AG08396 (cell line): ENCODE measurements at regions not wholly inside any gene's neighbourhood (a gene's known extent, or its start where the extent isn't known, plus 50 kb on each side); places are given as distances from the start of the nearest gene placed in this dataset.

ENCODE experiments used
- DNase-seq: peaks from one replicate; pipeline ENCODE4 v3.0.0; 2012; ENCODE audit warnings: low spot score, mixed read lengths

DNA sequence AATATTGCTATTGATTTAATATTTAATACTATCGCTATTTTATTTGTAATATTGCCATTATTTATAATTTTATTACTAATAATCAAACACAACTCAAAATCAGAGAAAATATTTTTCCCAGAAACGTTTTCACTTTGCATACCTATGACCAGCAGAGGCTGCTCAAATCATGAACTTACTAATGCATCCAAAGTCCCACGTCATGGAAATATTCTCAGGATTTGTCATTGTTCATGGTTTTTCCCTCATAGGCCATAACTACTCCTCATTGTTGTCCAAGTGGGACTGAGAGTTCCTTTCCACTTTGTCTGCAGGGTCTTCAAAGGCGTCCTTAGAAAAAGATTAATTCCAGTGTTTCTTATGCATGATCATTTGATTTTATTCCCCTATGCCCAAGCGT, 344.8 kb downstream of the THBS2 start:
- DNase-seq: peak; percentile 83

DNA sequence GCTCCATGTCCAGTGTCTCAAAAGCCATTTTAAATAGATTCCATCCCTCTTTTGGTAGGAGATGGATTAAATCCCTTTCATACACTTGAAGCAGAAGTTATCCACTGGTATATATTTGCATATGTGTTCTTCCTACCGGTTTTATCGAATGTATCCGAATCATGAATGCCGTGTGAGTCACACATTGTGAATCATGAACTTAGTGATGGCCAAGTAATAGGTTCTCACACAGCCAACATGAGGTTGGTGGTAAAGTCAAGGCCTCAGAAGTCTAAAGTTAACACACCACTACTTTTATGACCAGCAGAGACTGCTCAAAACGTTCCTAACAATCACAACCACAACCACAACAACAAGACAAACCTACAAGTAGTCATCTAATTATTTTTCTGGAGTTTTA, 345.5 kb downstream of the THBS2 start:
- peak; percentile 50 for DNase-seq

DNA sequence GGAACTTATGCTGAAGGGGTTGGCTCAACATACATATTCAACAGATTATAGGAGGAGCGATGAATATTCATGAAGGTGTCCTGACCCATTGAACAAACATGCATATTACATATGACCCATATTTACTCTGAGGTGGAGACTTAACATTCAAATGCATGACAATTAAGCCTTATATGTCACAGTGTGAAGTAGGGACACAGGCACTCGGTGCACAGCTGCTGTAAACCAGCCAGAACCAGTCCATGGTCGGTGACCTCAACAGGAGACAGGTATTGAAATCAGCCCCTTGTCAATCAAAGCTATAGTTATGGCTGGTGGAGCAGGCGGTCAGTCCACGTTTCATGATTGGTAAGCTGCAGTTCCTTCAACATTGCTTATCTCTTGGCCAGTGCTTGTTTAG, 347.3 kb downstream of the THBS2 start:
- DNase-seq: no peak

DNA sequence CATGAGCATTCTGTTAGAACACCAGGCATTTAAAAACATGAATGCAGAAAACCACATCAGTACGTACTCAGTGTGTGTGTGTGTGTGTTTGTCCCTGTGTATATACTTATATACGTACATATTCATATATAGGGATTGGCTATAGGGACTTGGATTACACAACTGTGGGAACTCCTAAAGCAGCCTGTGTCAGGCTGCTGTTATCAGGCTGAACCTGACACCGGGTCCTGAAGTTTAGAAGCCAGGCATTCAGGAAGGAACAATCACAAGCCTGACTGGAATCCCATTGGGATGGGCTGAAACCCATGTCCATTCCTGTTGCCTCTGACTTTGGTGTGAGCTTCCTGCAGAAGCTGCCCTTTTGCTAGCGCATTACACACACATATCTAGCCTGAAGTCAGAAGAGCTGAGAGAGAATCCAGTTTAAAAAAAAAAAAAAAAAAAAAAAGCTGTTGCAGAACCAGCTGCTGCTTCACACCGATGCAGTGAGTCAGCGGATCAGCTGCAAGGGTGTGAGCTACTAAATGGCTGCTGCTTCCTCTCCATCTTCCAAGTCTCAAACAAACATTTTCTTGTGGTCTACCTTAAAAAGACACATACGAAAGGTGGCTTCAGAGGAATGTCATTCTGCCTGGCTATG, 348.1 kb downstream of the THBS2 start:
- DNase-seq: no peak

DNA sequence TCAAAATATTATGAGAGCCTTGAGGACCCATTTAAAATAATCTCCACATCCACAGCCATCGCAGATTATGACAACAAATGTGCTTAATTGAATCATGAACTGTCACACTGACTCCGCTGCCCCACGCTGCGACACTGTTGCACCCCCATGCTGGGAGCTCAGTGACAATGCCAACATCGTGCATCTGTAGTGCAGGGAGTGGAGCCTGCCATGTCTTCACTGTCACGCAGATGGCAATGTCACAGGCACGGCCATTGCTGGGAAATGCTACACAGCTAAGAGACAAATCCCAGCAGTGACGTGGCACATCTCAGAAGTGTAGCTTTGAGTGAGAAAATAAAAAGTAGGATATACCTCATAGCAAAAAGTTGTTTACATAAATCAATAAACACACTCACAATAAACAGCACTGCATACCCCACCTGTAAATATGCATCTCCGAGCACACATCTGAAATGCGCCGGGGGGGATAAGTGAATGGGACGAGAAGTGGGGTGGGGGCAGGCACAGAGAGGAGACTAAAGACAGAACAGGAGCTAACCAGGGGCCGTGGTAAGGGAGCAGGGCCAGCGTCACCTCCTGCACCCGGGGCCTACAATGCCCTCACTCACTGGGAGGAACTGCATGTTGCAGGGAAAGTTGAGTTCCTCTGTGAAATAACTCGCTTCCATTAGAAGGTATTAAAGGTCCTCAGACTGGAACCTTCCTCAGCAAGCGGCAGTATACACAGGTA, 349.9 kb downstream of the THBS2 start:
- no peak for DNase-seq

DNA sequence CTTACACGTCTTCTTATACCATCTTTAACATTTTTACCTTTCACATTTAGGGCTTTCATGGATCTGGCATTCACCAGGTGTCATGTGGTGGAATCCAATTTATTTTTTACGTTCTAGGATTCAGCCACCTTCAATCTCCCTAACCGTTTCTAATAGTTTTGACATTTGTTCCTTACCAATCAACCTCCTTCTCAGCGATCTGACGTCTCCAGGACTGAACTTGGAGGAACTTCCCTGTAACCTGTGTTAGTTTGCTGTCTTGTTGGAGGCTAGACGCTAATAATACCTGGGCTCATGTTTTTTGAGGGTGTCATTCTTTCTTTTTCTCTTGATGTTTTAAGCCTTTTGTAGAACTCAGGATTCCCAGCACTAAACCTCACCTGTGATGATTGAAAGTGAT, 351.6 kb downstream of the THBS2 start:
- no peak for DNase-seq

DNA sequence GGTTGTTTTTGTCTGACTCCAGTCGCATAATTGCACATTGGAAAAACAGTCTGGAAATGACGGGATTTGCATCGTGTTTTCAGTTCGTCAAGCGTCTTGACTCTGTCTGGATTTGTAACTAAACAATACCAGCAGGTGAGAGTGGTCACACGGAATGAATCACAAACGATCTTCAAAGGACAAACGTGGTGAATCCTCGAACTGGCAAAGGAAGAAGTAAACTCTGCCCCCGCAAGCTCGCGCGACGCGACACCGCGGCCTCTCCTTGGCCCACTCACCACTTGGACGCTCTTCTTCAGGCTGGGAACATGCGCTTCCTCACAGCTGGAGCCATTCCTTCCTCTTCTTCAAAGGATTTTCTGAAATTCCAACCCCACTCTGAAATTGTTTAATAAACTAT, 352.6 kb downstream of the THBS2 start:
- no peak for DNase-seq

DNA sequence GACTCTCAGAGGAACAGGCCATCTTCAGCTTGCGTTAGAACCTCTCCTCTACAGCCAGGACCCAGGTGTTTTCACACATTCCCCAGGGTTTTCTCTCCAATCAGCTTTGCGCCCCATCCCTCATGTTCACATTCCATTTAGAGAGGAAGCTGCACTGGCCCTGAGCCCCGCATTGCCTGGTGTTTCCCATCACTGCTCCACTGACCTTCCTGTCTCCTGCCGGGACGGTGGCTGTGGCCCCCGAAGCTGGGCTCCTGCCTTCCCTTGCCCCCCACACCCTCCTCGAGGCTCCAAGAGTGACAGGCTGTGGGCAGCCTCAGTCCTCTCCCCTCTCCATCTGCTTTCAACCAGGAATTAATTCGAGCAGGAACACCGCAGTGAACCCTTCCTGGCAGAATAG, 357.3 kb downstream of the THBS2 start:
- no peak for DNase-seq

DNA sequence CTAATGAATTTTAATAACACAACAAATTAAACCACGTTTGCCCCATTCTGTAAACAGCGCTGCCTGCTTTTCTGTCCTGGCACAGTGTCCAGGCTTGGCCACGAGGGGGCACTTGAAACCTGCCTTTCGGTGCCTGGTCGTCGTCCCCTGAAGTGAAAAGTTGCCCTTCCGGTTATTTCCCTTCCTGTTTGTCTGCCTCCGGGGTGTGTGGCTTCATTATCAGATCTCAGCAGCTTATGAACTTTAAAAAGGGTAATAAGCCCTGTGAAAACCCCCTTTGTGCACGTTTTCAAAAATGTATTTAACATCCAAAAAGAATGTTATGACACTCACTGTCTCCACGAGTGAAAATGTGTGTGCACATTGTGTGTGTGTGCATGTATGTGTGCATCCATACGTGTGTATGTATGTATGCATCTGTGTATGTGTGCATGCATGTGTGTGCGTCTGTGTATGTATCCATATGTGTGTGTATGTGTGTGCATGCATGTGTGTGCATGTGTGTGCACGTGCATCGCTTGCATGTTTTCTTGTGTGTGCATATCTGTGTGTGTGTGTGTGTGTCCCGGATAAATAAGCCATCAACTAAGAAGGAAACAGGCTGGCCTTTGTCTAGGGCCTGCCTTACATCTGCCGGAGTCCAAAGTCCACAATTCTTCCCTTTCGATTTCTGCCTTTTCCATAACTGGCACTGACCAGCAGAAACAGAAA, 358.4 kb downstream of the THBS2 start:
- peak; percentile 94 for DNase-seq

DNA sequence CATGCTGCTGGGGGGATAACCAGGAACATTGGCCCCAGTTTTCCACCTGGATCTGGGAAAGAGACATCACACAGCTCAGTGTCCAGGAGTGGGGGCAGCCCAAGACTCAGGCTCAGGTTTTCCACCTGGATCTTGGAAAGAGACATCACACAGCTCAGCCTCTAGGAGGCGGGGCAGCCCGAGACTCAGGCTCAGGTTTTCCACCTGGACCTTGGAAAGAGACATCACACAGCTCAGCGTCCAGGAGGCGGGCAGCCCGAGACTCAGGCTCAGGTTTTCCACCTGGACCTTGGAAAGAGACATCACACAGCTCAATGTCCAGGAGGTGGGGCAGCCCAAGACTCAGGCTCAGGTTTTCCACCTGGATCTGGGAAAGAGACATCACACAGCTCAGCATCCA, 361.6 kb downstream of the THBS2 start:
- no peak for DNase-seq

DNA sequence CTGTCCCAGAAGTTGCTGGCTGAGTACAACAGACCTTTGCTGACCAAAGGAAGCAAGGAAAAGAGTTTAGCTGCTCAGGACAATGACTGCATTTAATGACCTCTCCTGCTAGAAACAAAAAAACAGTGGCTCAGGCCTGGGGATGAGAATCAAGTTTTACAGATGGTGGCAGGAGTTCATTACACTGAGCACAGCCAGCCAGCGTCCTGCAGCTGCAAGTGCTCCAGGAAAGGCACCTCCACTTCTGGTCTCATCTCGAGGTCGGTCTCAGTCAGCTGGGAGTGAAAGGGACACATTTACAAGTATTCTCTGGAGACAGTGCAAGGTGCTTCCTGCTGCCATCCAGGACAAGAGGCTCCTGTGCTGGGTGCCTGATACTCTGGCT, 362.7 kb downstream of the THBS2 start:
- no peak for DNase-seq

DNA sequence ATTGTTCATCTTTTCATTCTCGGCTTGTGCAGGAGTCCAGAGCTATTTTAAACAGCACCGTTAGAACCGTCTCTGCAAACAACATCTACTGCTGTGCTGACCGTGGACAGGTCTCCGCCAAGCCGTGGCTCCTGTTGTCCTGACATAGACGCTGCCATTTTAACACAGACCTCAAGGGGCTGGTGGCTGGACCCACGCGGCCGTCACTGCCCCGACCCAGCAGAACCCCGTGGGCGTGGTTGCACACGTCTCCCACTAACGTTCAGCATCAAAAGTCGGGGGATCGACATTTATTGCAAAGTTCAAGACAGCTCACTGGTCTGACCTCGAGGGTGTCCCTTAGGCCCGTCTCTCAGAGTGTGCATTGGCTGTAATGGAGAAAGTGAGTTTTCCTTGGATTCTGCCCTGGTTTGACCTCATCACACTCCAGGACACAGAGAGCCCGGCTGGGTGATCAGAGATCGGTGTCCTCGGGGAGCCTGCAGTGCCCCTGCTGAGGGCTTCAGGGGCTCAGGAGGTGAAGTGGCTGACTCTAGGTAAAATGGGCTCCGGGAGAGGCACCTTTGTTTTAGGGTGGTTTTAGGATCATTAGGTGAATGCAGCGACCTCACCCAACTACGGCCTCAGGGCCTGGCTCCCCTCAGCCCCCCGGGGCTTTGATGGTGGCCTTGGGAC, 363.2 kb downstream of the THBS2 start:
- DNase-seq: no peak

DNA sequence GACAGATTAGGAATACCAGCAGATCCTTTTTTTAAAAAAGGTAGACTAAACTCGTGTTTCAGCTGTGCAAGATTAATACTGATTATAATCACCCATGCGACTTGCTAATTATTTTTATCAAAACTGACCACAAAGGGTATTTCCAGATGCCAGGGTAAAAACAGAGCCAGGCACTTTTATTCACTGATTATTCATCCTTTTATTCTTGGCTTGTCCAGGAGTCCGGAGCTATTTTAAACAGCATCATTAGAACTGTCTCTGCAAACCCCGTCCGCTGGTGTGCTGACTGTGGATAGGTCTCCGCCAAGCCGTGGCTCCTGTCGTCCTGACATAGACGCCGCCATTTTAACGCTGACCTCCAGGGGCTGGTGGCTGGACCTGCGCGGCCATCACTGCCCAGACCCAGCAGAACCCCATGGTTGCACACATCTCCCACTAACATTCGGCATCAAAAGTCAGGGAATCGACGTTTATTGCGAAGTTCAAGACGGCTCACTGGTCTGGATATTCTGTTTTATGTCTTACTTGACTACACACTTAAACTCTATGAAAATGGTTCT, 364.8 kb downstream of the THBS2 start:
- DNase-seq: no peak

DNA sequence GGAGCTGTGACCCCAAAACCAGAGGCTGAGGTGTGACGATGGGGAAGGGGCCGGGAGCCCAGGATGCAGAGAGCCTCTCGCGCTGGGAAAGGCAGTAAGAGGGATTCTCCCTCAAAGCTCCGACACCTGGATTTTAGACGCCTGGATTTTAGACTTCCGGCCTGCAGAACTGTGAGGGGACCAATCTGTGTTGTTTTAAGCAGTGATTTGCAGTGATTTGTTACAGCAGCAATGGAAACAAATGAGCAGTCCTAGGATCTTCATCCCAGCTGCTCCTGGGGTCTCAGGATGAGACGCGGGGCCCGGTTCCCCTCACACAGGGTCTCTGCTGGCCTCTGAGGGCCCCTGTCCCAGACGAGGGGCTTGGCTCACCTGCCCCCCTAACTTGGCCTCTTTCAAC, 365.5 kb downstream of the THBS2 start:
- no peak for DNase-seq

DNA sequence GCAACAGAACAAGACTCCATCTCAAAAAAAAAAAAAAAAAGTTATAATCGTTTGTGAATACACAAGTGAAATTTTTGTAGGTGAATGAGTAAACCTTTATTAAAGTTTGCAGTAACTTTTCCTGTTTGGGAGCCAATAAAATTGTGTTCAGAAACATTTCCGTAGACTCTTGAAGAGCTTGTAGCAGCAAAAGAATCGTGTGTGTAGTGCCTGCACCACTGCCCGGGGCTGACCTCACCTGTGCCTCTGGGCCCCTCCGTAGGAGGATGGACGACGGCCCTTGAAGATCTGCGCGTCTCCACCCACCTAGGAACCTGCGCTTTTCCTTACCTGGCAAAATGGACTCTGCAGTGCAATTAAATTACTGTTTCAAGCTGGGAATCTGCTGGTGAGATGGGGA, 366.0 kb downstream of the THBS2 start:
- no peak for DNase-seq

DNA sequence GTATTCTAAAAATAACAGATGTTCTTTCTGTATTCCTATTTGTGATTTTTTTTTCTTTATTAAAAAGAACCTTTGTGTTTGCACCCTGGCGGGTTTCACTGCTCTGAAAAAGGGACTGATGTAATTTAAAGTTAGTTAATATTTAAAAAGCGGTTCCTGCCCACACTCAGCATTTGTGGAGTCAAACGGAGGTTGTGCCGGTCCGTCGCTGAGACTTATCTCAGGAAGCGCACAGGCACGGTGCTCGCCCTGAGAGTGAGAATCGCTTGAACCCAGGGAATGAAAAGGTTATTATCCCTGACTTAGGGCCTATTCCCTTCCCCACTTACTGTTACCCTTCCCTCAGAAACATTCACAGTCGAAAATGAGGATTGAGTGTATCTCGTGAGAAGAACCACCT, 366.7 kb downstream of the THBS2 start:
- DNase-seq: no peak

DNA sequence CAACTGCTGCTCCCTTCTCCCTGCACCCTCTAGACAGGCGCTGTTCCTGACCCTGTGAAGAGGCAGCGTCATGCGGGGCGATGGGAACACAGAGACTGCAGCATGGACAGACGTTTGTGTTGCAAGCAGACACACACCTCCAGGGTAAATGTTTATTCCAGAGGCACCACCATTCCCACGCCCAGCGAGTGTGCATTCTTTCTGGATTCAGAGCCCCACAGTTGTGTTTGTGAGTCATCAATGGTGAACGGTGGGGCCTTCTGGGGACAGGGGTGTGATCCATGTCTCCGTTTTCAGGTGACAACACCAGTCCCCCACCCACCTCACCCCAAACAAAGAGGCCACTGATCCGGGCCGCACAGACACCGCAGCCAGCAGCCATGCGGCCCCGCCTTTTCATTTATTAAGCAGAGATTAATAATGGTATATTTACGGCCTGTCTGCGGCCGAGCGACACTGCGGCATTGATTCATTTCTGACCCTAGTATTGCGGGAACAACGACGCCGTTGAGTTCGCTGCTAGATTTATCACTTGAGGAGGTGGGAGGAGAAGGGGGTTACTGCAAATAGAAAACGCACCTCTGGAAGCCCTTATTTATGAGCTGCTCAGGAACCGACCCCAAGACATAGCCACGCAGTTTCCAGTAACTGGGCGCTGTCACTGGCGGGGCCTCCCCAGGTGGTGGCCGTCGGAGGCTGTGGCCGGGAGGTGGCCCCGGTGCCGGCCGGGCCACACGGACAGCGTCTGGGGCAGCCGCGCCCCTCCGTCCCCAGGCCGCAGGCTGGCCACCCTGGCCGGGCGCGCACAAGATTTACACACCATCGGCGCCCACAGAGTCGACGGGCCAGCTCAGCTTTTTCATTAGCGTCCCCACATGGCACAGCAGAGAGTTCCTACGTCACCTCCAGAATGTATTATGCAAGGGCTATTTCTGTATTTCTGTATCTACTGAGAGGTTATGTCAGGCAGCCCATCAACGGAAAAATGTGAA, 367.6 kb downstream of the THBS2 start:
- no peak for DNase-seq

DNA sequence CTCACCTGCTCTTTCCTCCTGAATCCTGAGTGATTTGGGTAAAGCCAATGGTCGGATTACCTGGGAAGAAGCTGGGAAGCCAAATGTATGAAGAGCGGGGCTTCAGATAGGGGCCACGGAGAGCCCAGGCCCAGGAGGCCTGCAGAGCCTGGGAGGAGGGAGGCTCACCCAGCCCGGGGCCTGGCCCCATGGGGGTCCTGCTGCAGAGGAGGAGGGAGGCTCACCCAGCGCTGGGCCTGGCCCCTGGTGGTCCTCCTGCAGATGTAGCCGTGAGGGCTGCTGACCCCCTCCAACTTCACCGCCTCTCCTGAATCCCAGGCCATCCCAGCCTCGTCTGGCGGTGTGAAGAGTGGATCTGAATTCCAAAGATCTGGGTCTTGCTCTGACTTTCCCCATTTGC, 368.4 kb downstream of the THBS2 start:
- no peak for DNase-seq

DNA sequence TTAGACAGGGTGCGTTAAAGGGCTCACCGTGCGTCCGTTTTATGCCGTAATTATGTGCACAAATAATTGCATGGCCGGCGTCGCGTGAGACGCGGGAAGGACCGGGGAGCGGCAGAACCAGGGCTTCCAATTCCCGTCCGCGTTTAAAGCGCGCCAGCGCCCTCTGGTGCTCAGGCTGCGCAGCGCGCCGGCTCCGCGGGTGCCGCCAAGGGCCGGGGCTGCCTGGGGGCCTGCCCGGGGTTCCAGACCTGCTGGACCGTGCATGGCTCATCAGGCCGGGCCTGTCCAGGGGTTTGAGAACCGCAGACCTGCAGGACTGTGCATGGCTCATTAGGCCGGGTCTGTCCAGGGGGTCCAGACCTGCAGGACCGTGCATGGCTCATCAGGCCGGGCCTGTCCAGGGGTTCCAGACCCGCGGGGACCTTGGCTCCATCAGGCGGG, 369.0 kb downstream of the THBS2 start:
- DNase-seq: peak; percentile 91

DNA sequence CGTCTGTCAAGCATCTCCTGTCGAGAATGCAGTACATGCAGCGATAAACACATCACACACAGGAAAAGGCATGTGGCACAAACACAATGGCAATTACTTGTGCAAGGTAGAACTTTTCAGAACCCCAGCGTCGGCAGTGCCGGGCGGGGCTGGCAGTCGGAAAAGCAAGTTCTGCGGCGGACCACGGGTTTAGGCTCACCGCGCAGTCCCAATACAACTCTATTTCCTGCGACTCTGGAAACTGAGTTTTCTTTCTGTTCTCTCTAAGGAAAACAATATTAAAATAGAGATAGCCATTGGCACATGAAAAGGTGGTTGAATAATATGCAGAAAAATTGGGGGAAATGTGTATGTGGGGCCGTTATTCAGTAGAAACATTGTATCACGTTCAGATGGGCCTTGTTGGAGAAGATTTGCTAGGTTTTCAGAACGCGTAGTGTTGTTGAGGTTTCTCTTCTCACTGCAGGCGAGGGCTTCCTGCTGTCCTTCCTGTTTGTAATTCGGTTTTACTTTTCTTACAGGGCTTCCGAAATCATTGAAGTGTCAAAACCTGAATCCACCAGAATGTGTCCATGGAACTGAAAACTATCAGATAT, 369.5 kb downstream of the THBS2 start:
- no peak for DNase-seq
